ENCODE measurements at regions not wholly inside any gene's neighbourhood (a gene's known extent, or its start where the extent isn't known, plus 50 kb on each side); places are given as distances from the start of the nearest gene placed in this dataset.

- DNase-seq = peak; percentile 28
These were observed 177.4 kb upstream of the NECTIN1 start for GRCh38 chr11:119906376-119906775.

- no peak for DNase-seq
These were observed 176.2 kb upstream of the NECTIN1 start for GRCh38 chr11:119905162-119905561.

DNA sequence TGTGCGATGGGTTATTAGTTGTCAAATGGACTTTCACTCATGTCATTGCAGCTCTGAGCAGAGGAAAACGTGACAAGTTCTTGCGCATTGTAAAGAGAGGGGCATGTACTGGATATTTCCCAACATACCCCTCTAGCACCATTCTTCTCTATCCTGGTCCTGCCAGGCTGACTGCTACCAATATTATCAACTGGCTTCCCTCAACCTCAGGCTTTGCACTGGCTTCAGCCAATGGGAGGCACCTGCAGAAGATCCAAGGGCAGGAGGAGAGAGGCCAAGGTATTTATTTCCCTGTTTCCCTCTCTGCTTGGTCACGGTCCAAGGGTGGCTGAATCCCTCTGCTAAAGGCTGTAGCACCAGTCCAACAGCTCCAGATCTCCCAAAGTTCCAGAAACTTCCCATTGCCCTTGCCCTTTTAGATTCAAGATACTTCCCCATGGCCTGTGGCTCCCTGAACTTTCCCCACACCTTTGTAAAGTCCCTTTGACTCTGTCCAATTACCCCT lies 175.6 kb upstream of the NECTIN1 start:
- DNase-seq = no peak

GRCh38 chr11:119903821-119904220 lies 174.8 kb upstream of the NECTIN1 start:
- DNase-seq = no peak

DNA sequence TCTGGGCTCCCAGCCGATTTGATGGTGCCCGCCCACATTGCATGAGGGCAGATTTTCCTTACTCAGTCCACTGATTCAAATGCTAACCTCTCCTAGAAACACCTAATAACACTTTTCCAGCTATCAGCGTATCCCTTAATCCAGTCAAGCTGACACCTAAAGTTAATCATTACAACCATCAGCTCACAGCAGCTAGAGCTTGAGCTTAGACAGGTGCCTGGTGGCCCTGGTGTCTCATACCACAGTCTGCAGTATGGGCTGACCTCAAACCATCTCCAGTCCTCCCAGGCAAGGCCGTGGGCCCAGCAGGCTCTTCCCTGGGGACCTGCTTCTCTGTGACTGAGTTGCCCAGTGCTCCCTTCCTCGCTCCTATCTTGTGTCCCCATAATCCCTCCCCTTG lies 174.4 kb upstream of the NECTIN1 start:
- no peak for DNase-seq

DNA sequence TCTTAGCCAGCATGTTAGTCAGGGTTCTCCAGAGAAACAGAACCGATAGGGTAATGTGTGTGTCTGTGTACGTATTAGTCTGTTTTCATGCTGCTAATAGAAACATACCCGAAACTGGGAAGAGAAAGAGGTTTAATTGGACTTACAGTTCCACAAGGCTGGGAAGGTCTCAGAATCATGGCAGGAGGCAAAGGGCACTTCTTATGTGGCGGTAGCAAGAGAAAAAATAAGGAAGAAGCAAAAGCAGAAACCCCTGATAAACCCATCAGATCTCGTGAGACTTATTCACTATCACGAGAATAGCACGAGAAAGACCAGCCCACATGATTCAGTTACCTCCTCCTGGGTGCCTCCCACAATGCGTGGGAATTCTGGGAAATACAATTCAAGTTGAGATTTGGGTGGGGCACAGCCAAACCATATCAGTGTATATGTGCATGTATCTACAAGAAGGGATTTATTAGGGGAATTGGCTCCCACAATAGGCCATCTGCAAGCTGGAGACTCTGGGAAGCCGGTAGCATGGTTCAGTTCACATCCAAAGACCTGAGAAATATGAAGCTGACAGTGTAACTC lies 173.7 kb upstream of the NECTIN1 start:
- DNase-seq = no peak

DNA sequence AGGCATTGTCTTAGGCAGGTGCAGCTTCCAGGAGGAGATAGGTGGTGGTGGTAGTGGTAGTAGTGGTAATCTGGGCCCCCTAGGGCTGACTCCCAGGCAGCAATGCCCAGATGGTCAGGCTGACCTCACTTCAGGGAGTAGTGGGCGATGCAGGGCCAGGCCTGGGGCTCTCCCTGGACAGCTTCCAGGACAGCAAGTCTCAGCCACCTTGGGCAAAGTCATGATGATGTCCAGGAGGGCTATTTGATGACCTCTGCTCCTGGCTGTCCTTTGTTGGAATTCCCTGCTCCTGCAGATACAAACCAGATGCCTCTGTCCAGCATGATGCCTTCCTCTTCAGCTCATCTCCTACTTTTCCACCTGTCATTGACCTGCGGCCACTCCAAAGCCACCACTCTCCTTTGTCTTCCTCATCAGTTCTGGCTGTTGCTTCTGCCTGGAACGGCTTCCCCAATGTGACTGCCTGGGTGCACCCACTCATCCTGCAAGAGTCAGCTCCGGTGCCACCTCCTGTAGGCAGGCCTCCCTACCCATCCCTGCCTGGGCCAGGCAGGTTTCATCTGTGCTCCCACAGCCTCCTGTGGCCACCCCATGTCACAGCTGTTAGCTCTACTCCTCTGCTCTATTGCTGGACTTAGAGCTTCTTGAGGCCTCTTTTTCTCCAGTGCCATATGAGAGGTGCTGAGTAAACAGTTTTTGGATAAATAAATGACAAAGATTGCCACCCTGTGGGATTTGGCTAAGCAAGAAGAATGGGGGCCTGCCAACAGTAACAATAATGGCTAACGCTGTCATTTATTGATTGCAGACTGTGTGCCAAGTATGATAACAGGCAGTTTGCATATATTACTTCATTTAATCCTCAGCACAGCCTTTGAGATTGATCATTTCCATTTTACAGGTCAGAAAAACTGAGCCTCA lies 172.9 kb upstream of the NECTIN1 start:
- no peak for DNase-seq

GRCh38 chr11:119899997-119900396 lies 171.0 kb upstream of the NECTIN1 start:
- no peak for DNase-seq

GRCh38 chr11:119897576-119897975 lies 168.6 kb upstream of the NECTIN1 start:
- no peak for DNase-seq

GRCh38 chr11:119897046-119897440 lies 168.0 kb upstream of the NECTIN1 start:
- DNase-seq = no peak

DNA sequence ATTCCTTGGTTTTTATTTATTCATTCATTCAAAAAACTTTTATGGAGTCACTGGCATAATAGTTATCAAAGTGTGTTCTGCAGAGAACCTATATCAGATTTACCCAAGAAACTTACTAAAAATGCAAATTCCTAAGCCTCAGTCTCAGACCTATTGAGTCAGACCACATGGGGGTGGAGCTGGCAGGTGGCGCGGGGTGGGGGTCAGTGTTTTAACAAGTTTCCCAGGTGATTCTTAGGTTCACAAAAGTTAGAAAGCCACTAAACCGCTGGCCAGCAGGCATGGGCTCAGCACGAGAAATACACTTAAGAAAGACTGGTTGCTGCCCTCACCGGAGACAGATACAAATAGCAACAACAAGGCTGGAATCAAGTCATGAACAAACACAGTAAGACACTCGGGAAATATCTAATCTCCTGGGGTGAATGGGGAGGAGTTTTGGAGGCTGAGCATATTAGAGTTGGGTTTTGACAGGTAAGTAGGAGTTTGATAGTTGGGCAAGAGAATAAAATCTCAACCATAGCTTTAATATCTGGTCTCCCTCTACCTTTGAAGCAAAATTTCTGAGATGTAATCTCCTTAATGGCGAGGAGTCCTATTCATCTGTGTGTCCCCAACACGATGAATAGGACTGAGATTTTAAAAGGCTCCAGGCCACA lies 167.5 kb upstream of the NECTIN1 start:
- no peak for DNase-seq

DNA sequence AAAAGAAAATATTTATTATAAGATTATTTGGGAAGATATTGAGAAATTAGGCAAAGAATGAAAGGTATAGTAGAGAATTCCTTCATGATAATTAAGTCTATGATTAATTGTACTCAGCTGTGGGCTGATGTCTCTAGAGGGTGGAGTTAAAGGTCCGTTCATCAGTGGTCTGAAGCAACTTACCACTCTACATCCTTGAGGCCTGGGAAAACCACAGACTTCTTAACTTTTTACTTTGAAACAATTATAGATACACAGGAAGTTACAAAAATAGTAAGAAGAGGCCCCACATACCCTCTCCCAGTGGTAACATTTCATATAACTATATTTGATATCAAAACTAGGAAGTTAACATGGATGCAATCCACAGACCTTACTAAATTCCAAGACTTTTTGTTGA lies 167.0 kb upstream of the NECTIN1 start:
- DNase-seq = no peak

DNA sequence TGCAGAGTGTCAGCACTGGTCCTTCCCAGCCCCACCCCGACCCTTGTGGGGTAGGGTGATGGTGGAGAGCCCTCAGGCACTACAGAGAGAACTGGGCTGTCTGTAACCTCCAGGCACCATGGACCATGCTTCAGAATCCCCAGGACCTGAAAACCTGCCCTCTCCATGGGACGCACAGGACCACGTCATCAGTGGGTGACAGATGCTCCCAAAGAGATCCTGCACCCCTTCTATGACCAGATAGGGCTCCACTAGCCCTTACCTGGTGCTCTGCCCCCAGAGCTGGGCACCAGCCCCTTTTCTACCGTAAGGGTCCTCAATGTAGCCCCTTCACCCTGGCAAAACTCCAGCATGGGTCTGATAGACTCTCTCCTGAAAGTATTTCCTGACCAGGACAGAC lies 165.9 kb upstream of the NECTIN1 start:
- no peak for DNase-seq

DNA sequence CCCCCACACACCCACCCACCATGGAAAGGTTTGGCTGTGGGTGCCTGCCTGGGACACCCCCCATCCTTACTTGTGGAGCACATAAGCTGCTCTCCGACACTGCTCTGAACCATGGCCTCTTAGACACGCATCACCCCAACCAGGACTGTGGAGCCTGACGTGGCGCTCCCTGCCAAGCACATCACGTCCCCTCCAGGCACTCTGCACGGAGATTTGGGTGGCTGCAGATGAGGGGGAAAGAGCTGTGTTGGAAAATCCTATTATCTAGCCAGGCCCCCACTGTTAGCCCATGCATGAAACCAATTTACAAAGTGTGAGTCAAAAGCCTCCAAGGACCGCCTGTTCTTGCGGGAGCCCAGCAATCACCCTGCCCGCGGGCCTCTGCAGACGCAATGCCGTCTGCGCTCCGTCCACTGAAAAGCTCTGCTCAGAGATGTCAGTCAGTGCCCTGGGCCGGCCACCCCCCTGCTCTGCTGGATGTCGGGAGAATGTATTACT lies 163.4 kb upstream of the NECTIN1 start:
- DNase-seq = peak; percentile 41

GRCh38 chr11:119891055-119891768 lies 162.2 kb upstream of the NECTIN1 start:
- DNase-seq = peak; percentile 39

GRCh38 chr11:119890466-119890865 lies 161.5 kb upstream of the NECTIN1 start:
- DNase-seq = no peak

- DNase-seq = no peak
These were observed 160.8 kb upstream of the NECTIN1 start for GRCh38 chr11:119889728-119890280.

DNA sequence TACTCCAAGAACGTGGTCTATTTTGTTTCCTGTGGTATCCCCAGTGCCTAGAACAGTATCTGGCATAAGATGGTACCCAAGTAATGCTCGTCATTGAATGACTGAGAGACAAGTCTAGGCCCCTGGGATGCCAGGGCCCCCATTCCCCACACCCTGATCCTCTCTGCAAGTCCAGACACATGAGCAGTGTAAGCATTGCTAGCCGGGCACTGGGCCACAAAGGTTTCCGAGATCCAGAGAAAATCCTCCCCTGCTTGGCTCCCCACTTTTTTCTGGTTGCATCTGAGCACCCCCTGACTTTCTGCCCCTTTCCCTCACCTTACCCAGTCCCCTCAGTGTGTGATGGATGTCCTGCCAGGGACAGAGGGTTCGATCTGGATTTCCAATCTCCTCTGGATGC lies 160.1 kb upstream of the NECTIN1 start:
- DNase-seq = no peak

GRCh38 chr11:119888119-119888518 lies 159.1 kb upstream of the NECTIN1 start:
- no peak for DNase-seq

DNA sequence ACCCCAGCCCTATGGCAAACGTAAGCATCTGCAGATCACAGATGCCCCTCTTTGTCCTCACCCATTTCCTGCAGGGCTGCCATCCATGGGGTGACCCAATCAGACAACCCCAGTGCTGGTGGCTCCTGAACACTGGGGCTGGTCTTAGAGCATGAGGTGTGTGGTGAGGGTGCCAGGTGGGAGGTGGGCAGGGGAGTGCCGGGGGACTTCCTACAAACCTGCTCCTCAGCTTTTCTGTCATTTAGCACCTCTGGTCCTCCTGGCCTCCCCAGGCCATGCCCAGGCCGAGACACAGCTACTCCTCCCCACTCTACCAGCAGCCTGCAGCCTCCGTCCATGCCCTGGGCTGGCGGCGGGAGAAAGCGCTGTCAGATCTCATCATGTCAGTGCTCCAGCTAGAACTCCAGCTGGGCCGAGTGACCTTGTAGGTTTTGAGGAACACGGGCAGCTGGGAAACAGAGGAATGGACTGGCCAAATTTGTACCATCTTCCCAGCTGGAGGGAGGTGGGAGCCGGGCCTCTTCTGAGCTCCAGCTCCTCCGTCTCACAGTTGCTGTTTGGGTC lies 157.7 kb upstream of the NECTIN1 start:
- peak; percentile 33 for DNase-seq

DNA sequence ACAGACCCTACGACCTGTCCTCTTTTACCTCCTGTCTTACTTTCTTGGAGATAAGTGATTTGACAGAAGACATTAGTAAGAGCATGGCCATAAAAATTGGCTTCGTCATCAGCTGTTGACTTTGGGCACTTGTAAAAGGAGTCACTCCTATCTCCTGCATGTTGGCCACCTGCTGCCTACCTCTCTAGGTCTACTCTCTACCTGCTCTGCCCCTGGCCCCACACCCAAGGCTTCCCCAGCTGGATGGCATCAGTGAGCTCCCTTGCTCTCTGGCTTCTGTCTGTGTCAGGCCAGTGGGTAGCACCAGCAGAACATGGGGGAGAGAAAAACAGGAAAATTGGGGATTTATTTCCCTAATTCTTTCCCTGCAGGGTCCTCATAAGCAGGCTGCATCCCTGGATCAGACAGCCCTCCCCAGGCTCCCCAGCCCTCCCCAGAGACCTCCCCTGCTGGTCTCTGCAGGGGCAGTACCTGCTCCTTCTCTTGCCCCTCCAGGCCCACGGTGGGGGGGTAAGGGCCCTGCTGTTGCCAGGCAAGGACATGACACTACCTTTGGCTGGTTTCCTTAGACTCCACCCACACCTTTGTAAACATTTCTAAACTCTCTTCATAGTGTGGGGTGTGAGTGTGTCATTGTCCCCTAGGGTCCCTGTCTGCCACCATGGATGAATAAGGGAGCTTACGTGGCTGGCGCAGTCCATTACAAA lies 157.0 kb upstream of the NECTIN1 start:
- no peak for DNase-seq

Measured in tongue (tissue), 1 donor.